ENCODE measurements at regions not wholly inside any gene's neighbourhood (a gene's known extent, or its start where the extent isn't known, plus 50 kb on each side); places are given as distances from the start of the nearest gene placed in this dataset.

DNA sequence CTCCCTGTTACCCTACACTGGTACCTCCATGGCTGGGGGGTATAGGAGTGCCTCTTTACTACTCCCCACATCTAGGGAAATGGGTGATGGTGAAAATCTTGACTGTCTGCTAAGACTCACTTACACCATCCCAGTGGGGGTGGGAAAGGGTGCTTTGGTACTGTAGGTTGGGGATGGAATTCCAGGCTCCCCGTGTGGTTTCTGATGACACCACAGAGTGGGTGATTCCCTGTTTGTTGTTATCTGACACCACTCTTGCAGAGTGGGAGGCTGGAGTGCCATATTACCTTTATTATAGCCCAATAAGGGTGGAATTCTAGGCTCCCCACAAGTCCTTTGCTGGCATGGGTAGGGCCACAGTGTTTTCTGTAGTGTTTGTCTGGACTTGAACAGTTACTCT, 264.6 kb upstream of the MAN1A1 start:
- no peak overlapping the region for H3K4me3 ChIP-seq (ENCODE audit: low read depth, low read length)
- TF ChIP-seq CTCF (IDR thresholded peaks at IDR 0.05; ENCODE audit: low read depth, low read length, missing control alignments) = no peak
- no peaks in the 10 kb centered on the region for H3K27me3 ChIP-seq (replicated peaks)
- H3K36me3 ChIP-seq (replicated peaks) = no peaks in the 10 kb centered on the region
- H3K27ac ChIP-seq = no peak overlapping the region
- in situ Hi-C loops (cut with HindIII; ENCODE audit: low pct_ligation_motif_present, low sequenced_read_pairs) = no loop called here
- DNase-seq = no peak

- TF ChIP-seq CTCF (IDR thresholded peaks at IDR 0.05; ENCODE audit: low read depth, low read length, missing control alignments) = no peak
- Histone ChIP-seq H3K27ac (no peak overlapping the region), H3K36me3 (replicated peaks) (no peaks in the 10 kb centered on the region), H3K27me3 (replicated peaks) (no peaks in the 10 kb centered on the region), H3K4me3 (ENCODE audit: low read depth, low read length) (no peak overlapping the region)
- in situ Hi-C loops (cut with HindIII; ENCODE audit: low pct_ligation_motif_present, low sequenced_read_pairs) = no loop called here
- DNase-seq = no peak
Measured at GRCh38 chr6:119612911-119613381, 263.4 kb upstream of the MAN1A1 start.

DNA sequence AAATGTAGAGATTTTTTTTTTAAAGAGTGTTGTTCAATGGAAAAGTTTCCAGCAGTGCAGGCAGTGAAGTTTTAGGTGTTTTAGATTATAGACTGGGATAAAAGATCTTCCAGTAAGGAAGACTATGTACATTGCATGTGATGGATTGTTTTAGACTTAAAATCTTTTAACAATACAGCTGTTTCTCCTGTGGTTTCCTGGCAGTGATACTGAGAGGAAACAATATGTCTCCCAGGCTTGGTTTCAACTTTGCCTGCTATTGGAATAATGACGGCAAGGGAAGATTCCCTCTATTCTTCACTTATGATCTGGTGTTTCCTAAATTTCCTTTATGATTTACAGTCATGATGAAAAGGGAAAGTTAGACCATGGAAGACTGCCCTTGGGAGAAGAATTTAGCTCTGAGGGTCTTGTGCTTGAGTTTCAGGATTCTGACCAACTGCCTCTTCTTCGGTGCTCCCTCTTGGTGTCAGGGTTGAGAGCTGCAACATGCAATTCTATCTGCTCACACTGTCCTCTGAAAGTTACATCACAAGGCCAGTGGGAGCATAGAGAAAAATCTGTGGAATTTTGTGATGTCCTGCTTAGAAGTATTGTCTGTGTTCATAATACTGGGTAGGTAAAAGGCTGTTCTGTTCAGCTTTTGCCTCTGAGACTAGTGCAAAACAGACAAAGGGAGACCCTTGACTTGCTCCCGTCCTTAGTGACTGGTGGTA, 262.8 kb upstream of the MAN1A1 start:
- TF ChIP-seq CTCF (IDR thresholded peaks at IDR 0.05; ENCODE audit: low read depth, low read length, missing control alignments) = no peak
- Histone ChIP-seq H3K27me3 (replicated peaks) (no peaks in the 10 kb centered on the region), H3K4me3 (ENCODE audit: low read depth, low read length) (no peak overlapping the region), H3K27ac (no peak overlapping the region), H3K36me3 (replicated peaks) (no peaks in the 10 kb centered on the region)
- in situ Hi-C loops (cut with HindIII; ENCODE audit: low pct_ligation_motif_present, low sequenced_read_pairs) = no loop called here
- DNase-seq = no peak

DNA sequence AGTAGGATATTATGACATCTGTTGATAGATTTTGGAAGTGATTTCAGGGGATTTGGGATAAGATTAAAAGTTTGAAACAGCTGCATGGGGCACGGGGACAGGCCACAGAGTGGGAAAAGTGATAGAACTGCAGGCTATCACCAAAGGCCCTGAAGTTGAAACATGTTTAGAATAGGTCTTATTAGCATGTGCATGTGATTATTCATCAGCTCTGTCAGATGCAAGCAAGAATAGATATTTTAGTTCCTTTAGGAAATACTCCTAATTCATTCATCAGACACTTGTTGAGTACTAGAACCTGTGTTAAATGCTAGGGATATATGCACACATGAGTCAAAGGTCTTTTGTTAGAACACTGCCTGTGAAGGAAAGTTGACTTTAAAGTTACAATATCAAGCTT, 261.2 kb upstream of the MAN1A1 start:
- in situ Hi-C loops (cut with HindIII; ENCODE audit: low pct_ligation_motif_present, low sequenced_read_pairs) = no loop called here
- H3K4me3 ChIP-seq (ENCODE audit: low read depth, low read length) = no peak overlapping the region
- no peaks in the 10 kb centered on the region for H3K27me3 ChIP-seq (replicated peaks)
- H3K27ac ChIP-seq = no peak overlapping the region
- no peaks in the 10 kb centered on the region for H3K36me3 ChIP-seq (replicated peaks)
- DNase-seq = no peak
- no peak for TF ChIP-seq CTCF (IDR thresholded peaks at IDR 0.05; ENCODE audit: low read depth, low read length, missing control alignments)

- no peaks in the 10 kb centered on the region for H3K36me3 ChIP-seq (replicated peaks)
- H3K27me3 ChIP-seq (replicated peaks) = no peaks in the 10 kb centered on the region
- in situ Hi-C loops (cut with HindIII; ENCODE audit: low pct_ligation_motif_present, low sequenced_read_pairs) = no loop called here
- TF ChIP-seq CTCF (IDR thresholded peaks at IDR 0.05; ENCODE audit: low read depth, low read length, missing control alignments) = no peak
- no peak for DNase-seq
- H3K4me3 ChIP-seq (ENCODE audit: low read depth, low read length) = no peak overlapping the region
- no peak overlapping the region for H3K27ac ChIP-seq
Measured at GRCh38 chr6:119610265-119610664, 260.7 kb upstream of the MAN1A1 start.

GRCh38 chr6:119609865-119610264, 260.3 kb upstream of the MAN1A1 start:
- no peaks in the 10 kb centered on the region for H3K27me3 ChIP-seq (replicated peaks)
- H3K36me3 ChIP-seq (replicated peaks) = no peaks in the 10 kb centered on the region
- in situ Hi-C loops (cut with HindIII; ENCODE audit: low pct_ligation_motif_present, low sequenced_read_pairs) = no loop called here
- no peak overlapping the region for H3K27ac ChIP-seq
- no peak for DNase-seq
- no peak for TF ChIP-seq CTCF (IDR thresholded peaks at IDR 0.05; ENCODE audit: low read depth, low read length, missing control alignments)
- no peak overlapping the region for H3K4me3 ChIP-seq (ENCODE audit: low read depth, low read length)

Measured in brain microvascular endothelial cell (primary cell).